ENCODE measurements at regions not wholly inside any gene's neighbourhood (a gene's known extent, or its start where the extent isn't known, plus 50 kb on each side); places are given as distances from the start of the nearest gene placed in this dataset.

DNA sequence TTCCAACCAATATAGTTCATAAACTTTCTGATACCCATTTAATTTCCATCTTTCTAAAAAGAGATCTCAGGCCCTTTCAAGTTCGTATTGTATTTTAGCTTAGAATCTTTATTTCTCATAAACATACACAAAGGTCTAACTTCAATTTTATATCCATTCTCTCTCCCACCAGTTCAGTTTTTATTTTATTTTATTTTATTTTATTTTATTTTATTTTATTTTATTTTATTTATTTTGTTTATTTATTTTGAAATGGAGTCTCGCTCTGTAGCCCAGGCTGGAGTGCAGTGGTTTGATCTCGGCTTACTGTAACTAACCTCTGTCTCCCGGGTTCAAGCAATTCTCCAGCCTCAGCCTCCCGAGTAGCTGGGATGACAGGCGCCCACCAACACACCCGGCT, 552.8 kb downstream of the SLITRK5 start:
- 97% methylated on average over 7 of the region's 7 CpGs for WGBS
- Histone ChIP-seq H3K27me3 (replicated peaks; ENCODE audit: insufficient read depth) (no peaks in the 10 kb centered on the region), H3K4me3 (no peak overlapping the region), H3K27ac (no peak overlapping the region), H3K36me3 (no peaks in the 10 kb centered on the region), H3K4me1 (replicated peaks) (no peaks in the 10 kb centered on the region), H3K9me3 (no peaks in the 10 kb centered on the region)
- intact Hi-C loops (cut with DNase I), result no loop called here
- no peak for TF ChIP-seq POLR2A (IDR thresholded peaks at IDR 0.05)
- no peak for DNase-seq (ENCODE audit: low spot score)

DNA sequence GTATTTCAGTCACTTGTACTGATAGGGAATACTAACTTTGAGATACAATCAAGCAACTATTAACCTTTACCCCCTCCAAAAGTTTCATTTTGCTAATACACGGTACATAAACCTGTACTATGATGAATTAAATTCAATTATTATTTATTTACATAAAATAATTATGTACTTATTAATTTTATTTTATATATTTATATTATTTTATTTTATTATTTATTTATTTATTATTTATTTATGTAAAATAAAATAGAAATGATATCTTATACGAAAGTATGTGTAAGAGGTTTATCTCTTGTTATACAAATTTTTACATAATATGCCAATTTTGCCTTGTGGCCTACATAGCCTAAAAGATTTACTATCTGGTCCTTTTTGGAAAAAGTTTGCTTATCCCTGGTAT, 564.3 kb downstream of the SLITRK5 start:
- Histone ChIP-seq H3K27ac (no peak overlapping the region), H3K4me1 (replicated peaks) (no peaks in the 10 kb centered on the region), H3K27me3 (replicated peaks; ENCODE audit: insufficient read depth) (no peaks in the 10 kb centered on the region), H3K4me3 (no peak overlapping the region), H3K36me3 (no peaks in the 10 kb centered on the region), H3K9me3 (no peaks in the 10 kb centered on the region)
- no peak for DNase-seq (ENCODE audit: low spot score)
- intact Hi-C loops (cut with DNase I), result no loop called here
- 95% methylated on average over 2 of the region's 2 CpGs for WGBS
- no peak for TF ChIP-seq POLR2A (IDR thresholded peaks at IDR 0.05)
- no peak for TF ChIP-seq POLR2AphosphoS5 (IDR thresholded peaks at IDR 0.05)
- TF ChIP-seq, protein P1, sequence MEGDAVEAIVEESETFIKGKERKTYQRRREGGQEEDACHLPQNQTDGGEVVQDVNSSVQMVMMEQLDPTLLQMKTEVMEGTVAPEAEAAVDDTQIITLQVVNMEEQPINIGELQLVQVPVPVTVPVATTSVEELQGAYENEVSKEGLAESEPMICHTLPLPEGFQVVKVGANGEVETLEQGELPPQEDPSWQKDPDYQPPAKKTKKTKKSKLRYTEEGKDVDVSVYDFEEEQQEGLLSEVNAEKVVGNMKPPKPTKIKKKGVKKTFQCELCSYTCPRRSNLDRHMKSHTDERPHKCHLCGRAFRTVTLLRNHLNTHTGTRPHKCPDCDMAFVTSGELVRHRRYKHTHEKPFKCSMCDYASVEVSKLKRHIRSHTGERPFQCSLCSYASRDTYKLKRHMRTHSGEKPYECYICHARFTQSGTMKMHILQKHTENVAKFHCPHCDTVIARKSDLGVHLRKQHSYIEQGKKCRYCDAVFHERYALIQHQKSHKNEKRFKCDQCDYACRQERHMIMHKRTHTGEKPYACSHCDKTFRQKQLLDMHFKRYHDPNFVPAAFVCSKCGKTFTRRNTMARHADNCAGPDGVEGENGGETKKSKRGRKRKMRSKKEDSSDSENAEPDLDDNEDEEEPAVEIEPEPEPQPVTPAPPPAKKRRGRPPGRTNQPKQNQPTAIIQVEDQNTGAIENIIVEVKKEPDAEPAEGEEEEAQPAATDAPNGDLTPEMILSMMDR (IDR thresholded peaks at IDR 0.05), result no peak

DNA sequence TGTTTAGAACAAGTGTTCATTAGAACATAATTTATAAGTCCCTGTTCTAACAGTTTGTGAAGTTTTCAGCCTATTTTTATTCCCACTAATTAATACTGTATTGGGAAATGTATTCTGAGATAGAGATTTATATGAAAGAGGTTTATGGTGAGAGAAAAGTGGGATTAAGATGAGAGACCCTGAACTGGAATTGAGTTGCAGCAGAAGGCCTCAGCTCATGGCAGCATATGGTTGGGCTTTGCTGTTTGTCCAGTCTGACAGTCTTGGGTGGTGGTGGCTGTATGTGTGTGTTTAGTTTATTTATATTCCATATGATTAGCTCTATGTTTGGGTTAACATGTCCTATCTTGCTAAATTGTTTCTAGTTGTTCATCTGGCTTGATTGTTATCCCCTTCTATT, 575.1 kb downstream of the SLITRK5 start:
- Histone ChIP-seq H3K9me3 (no peaks in the 10 kb centered on the region), H3K36me3 (no peaks in the 10 kb centered on the region), H3K27ac (no peak overlapping the region), H3K4me3 (no peak overlapping the region), H3K4me1 (replicated peaks) (no peaks in the 10 kb centered on the region), H3K27me3 (replicated peaks; ENCODE audit: insufficient read depth) (no peaks in the 10 kb centered on the region)
- intact Hi-C loops (cut with DNase I), result no loop called here
- TF ChIP-seq POLR2AphosphoS5 (IDR thresholded peaks at IDR 0.05) (no peak), POLR2A (IDR thresholded peaks at IDR 0.05) (no peak)
- TF ChIP-seq, protein P1 (IDR thresholded peaks at IDR 0.05), result no peak
- DNase-seq (ENCODE audit: low spot score), result no peak

DNA sequence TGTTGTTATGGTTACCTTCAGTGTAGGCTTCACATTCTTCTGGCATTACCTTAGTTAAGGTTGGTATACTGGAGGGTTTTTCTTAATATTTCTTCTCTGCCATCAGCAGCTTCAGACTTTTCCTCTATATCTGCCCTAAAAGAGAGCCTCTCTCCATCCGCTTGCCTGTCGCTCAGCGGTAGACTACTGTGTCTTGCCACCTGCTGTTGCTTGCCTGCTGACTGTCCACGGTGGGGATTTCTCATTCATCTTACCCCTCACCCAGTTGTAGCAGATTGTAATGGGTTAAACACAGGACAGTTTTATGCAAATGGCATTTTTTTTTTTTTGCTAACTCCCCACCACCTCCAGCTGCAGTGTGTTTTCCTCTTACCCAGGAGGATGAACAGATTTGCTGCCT, 577.2 kb downstream of the SLITRK5 start:
- WGBS, result 71% methylated on average over 4 of the region's 4 CpGs
- no peak for DNase-seq (ENCODE audit: low spot score)
- H3K27me3 ChIP-seq (replicated peaks; ENCODE audit: insufficient read depth), result no peaks in the 10 kb centered on the region
- no peaks in the 10 kb centered on the region for H3K36me3 ChIP-seq
- no peaks in the 10 kb centered on the region for H3K9me3 ChIP-seq
- intact Hi-C loops (cut with DNase I), result no loop called here
- H3K27ac ChIP-seq, result no peak overlapping the region
- TF ChIP-seq POLR2AphosphoS5 (IDR thresholded peaks at IDR 0.05) (no peak), POLR2A (IDR thresholded peaks at IDR 0.05) (no peak)
- TF ChIP-seq, protein P1 (IDR thresholded peaks at IDR 0.05), result no peak
- H3K4me1 ChIP-seq (replicated peaks), result no peaks in the 10 kb centered on the region
- H3K4me3 ChIP-seq, result no peak overlapping the region

DNA sequence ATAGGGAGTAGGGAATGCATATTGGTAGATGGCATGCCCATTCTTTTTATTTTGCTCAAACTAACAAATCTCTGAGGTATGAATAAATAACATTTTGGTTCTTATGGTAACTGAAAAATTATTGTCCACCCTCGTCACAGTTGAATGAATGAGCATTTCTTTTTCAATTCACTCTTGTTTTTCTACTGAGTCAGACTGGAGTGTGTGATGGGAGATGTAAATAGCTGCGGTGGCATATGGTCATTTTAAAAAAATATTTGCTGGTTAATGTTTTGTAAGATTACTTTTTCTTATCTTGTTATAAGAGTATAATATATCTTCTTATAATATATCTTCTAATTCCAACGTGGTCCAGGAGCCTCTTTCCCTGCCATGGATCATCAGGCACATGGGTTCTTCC, 586.5 kb downstream of the SLITRK5 start:
- intact Hi-C loops (cut with DNase I), result no loop called here
- H3K9me3 ChIP-seq, result no peaks in the 10 kb centered on the region
- 78% methylated on average over 3 of the region's 3 CpGs for WGBS

DNA sequence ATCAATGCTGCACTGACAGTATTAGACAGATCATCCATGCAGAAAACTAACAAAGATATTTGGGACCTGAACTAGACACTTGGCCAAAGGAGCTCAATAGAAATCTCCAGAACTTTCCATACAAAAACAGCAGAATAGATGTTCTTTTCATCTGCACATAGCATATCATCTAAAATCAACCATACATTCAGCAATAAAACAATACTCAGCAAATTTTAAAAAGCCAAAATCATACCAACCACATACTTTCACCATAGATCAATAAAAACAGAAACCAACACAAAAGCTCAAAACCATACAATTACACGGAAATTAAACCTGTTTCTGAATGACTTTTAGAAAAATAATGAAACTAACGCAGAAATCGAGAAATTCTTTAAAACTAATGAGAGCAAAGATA, 592.6 kb downstream of the SLITRK5 start:
- TF ChIP-seq, protein P1 (IDR thresholded peaks at IDR 0.05), result no peak
- TF ChIP-seq POLR2AphosphoS5 (IDR thresholded peaks at IDR 0.05), result no peak
- no peak for TF ChIP-seq POLR2A (IDR thresholded peaks at IDR 0.05)
- Histone ChIP-seq H3K9me3 (no peaks in the 10 kb centered on the region), H3K4me1 (replicated peaks) (no peaks in the 10 kb centered on the region), H3K4me3 (no peak overlapping the region), H3K27me3 (replicated peaks; ENCODE audit: insufficient read depth) (no peaks in the 10 kb centered on the region), H3K36me3 (no peaks in the 10 kb centered on the region), H3K27ac (no peak overlapping the region)
- 90% methylated on average over 3 of the region's 3 CpGs for WGBS
- intact Hi-C loops (cut with DNase I), result no loop called here
- no peak for DNase-seq (ENCODE audit: low spot score)

More for the DNA sequence above, 586.5 kb downstream of the SLITRK5 start:
- no peak for DNase-seq (ENCODE audit: low spot score)
- no peak overlapping the region for H3K27ac ChIP-seq
- no peak for TF ChIP-seq POLR2A (IDR thresholded peaks at IDR 0.05)
- no peak overlapping the region for H3K4me3 ChIP-seq
- no peaks in the 10 kb centered on the region for H3K27me3 ChIP-seq (replicated peaks; ENCODE audit: insufficient read depth)
- no peaks in the 10 kb centered on the region for H3K4me1 ChIP-seq (replicated peaks)
- H3K36me3 ChIP-seq, result no peaks in the 10 kb centered on the region

All from prostate gland (tissue), 2 donors.